Psoas muscle (tissue), 7 donors: ENCODE measurements at regions not wholly inside any gene's neighbourhood (a gene's known extent, or its start where the extent isn't known, plus 50 kb on each side); places are given as distances from the start of the nearest gene placed in this dataset.

Experiments used
- ATAC-seq, 4 donors: fragments of 200-7000 bp; cut with Tn5 transposase; one replicate each; pipeline ENCODE4 v1.9.1; 2020; ENCODE audit warnings: moderate library complexity in 3 of 4, mild to moderate bottlenecking in 2 of 4
- DNase-seq, 2 donors: peaks; one replicate each; pipeline ENCODE4 v3.0.0-alpha.2; 2020
- H3K27ac ChIP-seq: fragments of 200-600 bp; one replicate; pipeline ENCODE4 v1.8.0; 2022
- H3K27me3 ChIP-seq, 3 donors: fragments of 200-600 bp in 1 of 3; one replicate each; pipeline versions ENCODE4 v1.6.1 to v1.8.0; 2013 to 2022; ENCODE audit warnings: low read length in 2 of 3, mild to moderate bottlenecking in 2 of 3, moderate library complexity in 1 of 3; ENCODE audit not compliant: insufficient read depth in 3 of 3
- H3K36me3 ChIP-seq, 2 donors: fragments of 200-600 bp in 1 of 2; one replicate each; pipeline versions ENCODE4 v1.6.1 to v1.8.0; 2013 to 2022; ENCODE audit warnings: low read depth in 1 of 2, mild to moderate bottlenecking in 1 of 2, moderate library complexity in 1 of 2; ENCODE audit not compliant: insufficient read depth in 1 of 2
- H3K4me1 ChIP-seq: fragments of 200-600 bp; one replicate; pipeline ENCODE4 v1.8.0; 2022
- H3K4me3 ChIP-seq: fragments of 200-600 bp; one replicate; pipeline ENCODE4 v1.8.0; 2022; ENCODE audit warnings: mild to moderate bottlenecking
- H3K9me3 ChIP-seq: fragments of 200-600 bp; one replicate; pipeline ENCODE4 v1.8.0; 2022
- whole genome bisulfite sequencing, 3 donors: extraction: QIAGEN DNeasy Blood & Tissue Kit; methylation state at CpG; one replicate each; pipeline versions ENCODE4 v1.1.6 to v1.1.7; 2013; 5-methylcytosine and 5-hydroxymethylcytosine counted together
- intact Hi-C, 2 donors: fragments of 100-400 bp; cut with DNase I; formaldehyde crosslinking; loops; one replicate each; pipeline versions ENCODE4 v1.11.0 to v1.14.2; 2022
- TF ChIP-seq, protein P1 (sequence below): fragments of 200-600 bp; IDR thresholded peaks from one replicate; pipeline ENCODE4 v1.8.0; 2022; ENCODE audit warnings: antibody characterized with exemption
- donor health status: healthy with polysubstance abuse.
- donor health status: DM: no; HTN: no; CAD: no; lungs with moderate emphysema.
- donor health status: Bipolar disorder and iron deficiency.
- donor health status: healthy.
- donor health status: DM: yes; HTN: yes; CAD: no.
- donor health status: DM: no; HTN: no; CAD: no.
- donor health status: DM: yes; HTN: yes; CAD: no.

- Histone ChIP-seq H3K4me1 (no peaks in the 10 kb centered on the region), H3K27ac (no peak overlapping the region), H3K4me3 (no peak overlapping the region), H3K27me3 (no peaks in the 10 kb centered on the region), H3K9me3 (no peaks in the 10 kb centered on the region), H3K36me3 (no peaks in the 10 kb centered on the region)
- intact Hi-C loops, result no loop called here
- TF ChIP-seq, protein P1, sequence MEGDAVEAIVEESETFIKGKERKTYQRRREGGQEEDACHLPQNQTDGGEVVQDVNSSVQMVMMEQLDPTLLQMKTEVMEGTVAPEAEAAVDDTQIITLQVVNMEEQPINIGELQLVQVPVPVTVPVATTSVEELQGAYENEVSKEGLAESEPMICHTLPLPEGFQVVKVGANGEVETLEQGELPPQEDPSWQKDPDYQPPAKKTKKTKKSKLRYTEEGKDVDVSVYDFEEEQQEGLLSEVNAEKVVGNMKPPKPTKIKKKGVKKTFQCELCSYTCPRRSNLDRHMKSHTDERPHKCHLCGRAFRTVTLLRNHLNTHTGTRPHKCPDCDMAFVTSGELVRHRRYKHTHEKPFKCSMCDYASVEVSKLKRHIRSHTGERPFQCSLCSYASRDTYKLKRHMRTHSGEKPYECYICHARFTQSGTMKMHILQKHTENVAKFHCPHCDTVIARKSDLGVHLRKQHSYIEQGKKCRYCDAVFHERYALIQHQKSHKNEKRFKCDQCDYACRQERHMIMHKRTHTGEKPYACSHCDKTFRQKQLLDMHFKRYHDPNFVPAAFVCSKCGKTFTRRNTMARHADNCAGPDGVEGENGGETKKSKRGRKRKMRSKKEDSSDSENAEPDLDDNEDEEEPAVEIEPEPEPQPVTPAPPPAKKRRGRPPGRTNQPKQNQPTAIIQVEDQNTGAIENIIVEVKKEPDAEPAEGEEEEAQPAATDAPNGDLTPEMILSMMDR, result no peak
- WGBS, 3 donors, result 85 to 87% (median 85%) methylated on average over 1 of the region's 1 CpG
- DNase-seq (no peak), ATAC-seq (no peak)
These were observed 97.0 kb upstream of the RFX8 start for GRCh38 chr2:101571951-101572350.

GRCh38 chr2:101569886-101570520 lies 95.1 kb upstream of the RFX8 start:
- ATAC-seq, result no peak
- H3K9me3 ChIP-seq, result no peaks in the 10 kb centered on the region
- intact Hi-C loops, result no loop called here
- no peak overlapping the region for H3K27ac ChIP-seq
- H3K4me3 ChIP-seq, result no peak overlapping the region
- DNase-seq, result no peak
- H3K36me3 ChIP-seq, result no peaks in the 10 kb centered on the region
- TF ChIP-seq, protein P1, result no peak
- peaks cover 0 to 2% (median 0%) of the 10 kb centered on the region in 3 donors for H3K27me3 ChIP-seq
- 83 to 91% (median 89%) methylated on average over 7 of the region's 7 CpGs for WGBS, 3 donors
- H3K4me1 ChIP-seq, result no peaks in the 10 kb centered on the region

GRCh38 chr2:101568969-101569368 lies 94.1 kb upstream of the RFX8 start:
- H3K27ac ChIP-seq, result no peak overlapping the region
- TF ChIP-seq, protein P1, result no peak
- H3K36me3 ChIP-seq, result no peaks in the 10 kb centered on the region
- 72 to 100% (median 82%) methylated on average over 1 of the region's 1 CpG for WGBS, 3 donors
- no peak overlapping the region for H3K4me3 ChIP-seq
- peaks cover 0 to 2% (median 0%) of the 10 kb centered on the region in 3 donors for H3K27me3 ChIP-seq
- no peaks in the 10 kb centered on the region for H3K9me3 ChIP-seq
- no peaks in the 10 kb centered on the region for H3K4me1 ChIP-seq
- intact Hi-C loops, result no loop called here
- ATAC-seq, result no peak
- DNase-seq, result no peak

- no peaks in the 10 kb centered on the region for H3K9me3 ChIP-seq
- no peak overlapping the region for H3K4me3 ChIP-seq
- no peak for ATAC-seq
- no peaks in the 10 kb centered on the region for H3K4me1 ChIP-seq
- TF ChIP-seq, protein P1, result no peak
- H3K27ac ChIP-seq, result no peak overlapping the region
- H3K27me3 ChIP-seq, result peaks cover 0 to 2% (median 0%) of the 10 kb centered on the region in 3 donors
- H3K36me3 ChIP-seq, result no peaks in the 10 kb centered on the region
- intact Hi-C loops, result no loop called here
- no peak for DNase-seq
- 80 to 87% (median 82%) methylated on average over 6 of the region's 6 CpGs for WGBS, 3 donors
These were observed 91.8 kb upstream of the RFX8 start for GRCh38 chr2:101566632-101567228.

GRCh38 chr2:101563849-101564248 lies 88.9 kb upstream of the RFX8 start:
- intact Hi-C loops, result no loop called here
- H3K4me3 ChIP-seq, result no peak overlapping the region
- H3K9me3 ChIP-seq, result no peaks in the 10 kb centered on the region
- ATAC-seq, result no peak
- no peaks in the 10 kb centered on the region for H3K4me1 ChIP-seq
- H3K27me3 ChIP-seq, result peaks cover 0 to 2% (median 0%) of the 10 kb centered on the region in 3 donors
- TF ChIP-seq, protein P1, result no peak
- WGBS, 3 donors, result 94 to 98% (median 95%) methylated on average over 4 of the region's 4 CpGs
- H3K36me3 ChIP-seq, result no peaks in the 10 kb centered on the region
- DNase-seq, result no peak
- no peak overlapping the region for H3K27ac ChIP-seq
